Nephron progenitor cell (in vitro differentiated cells): ENCODE measurements at regions not wholly inside any gene's neighbourhood (a gene's known extent, or its start where the extent isn't known, plus 50 kb on each side); places are given as distances from the start of the nearest gene placed in this dataset.
"Not testable (repeated sequence)": the region's sequence is repeated elsewhere in the genome, so short reads cannot be mapped to it uniquely, and the experiment has no call there.

ENCODE experiments used
- DNase-seq: peaks from one replicate; pipeline ENCODE4 v3.0.0; 2021
- H3K27ac Mint-ChIP-seq: 2 replicates; pipeline ENCODE4 v1.8.0; 2021; ENCODE audit warnings: mild to moderate bottlenecking, moderate library complexity, mixed read lengths
- H3K27me3 Mint-ChIP-seq: 2 replicates; pipeline ENCODE4 v1.8.0; 2021; ENCODE audit warnings: mild to moderate bottlenecking, low read depth, mixed read lengths; ENCODE audit not compliant: poor library complexity
- H3K36me3 Mint-ChIP-seq: 2 replicates; pipeline ENCODE4 v1.8.0; 2021; ENCODE audit warnings: low read depth, mixed read lengths
- H3K4me1 Mint-ChIP-seq: 2 replicates; pipeline ENCODE4 v1.8.0; 2021; ENCODE audit warnings: mixed read lengths
- H3K4me3 Mint-ChIP-seq: 2 replicates; pipeline ENCODE4 v1.8.0; 2021; ENCODE audit warnings: mild to moderate bottlenecking, moderate library complexity, mixed read lengths
- H3K9me3 Mint-ChIP-seq: 2 replicates; pipeline ENCODE4 v1.8.0; 2021; ENCODE audit warnings: mild to moderate bottlenecking, moderate library complexity, mixed read lengths
- CTCF ChIP-seq: fragments of 200-600 bp; sonication (generic); IDR thresholded peaks from 2 replicates; pipeline ENCODE4 v1.5.0; 2021; ENCODE audit warnings: antibody characterized with exemption

- TF ChIP-seq CTCF: no peak
- Mint-ChIP-seq H3K4me3 (no peak overlapping the region), H3K27me3 (peaks cover 4% of the 10 kb centered on the region), H3K9me3 (no peaks in the 10 kb centered on the region), H3K4me1 (no peaks in the 10 kb centered on the region), H3K27ac (no peak overlapping the region), H3K36me3 (no peaks in the 10 kb centered on the region)
- DNase-seq: no peak
Measured at GRCh38 chr9:106019702-106020101, 325.4 kb downstream of the TMEM38B start.

GRCh38 chr9:106020186-106020585 is 325.8 kb downstream of the TMEM38B start:
- Mint-ChIP-seq H3K4me1 (no peaks in the 10 kb centered on the region), H3K4me3 (no peak overlapping the region), H3K27ac (no peak overlapping the region), H3K27me3 (peaks cover 8% of the 10 kb centered on the region), H3K9me3 (no peaks in the 10 kb centered on the region), H3K36me3 (no peaks in the 10 kb centered on the region)
- DNase-seq: no peak
- TF ChIP-seq CTCF: no peak

- Mint-ChIP-seq H3K4me1 (no peaks in the 10 kb centered on the region), H3K27ac (no peak overlapping the region)
Measured at GRCh38 chr9:106023455-106023854, 329.1 kb downstream of the TMEM38B start.

GRCh38 chr9:106025453-106025852 is 331.1 kb downstream of the TMEM38B start:
- Mint-ChIP-seq H3K4me3 (no peak overlapping the region), H3K27me3 (peaks cover 8% of the 10 kb centered on the region), H3K9me3 (peaks cover 13% of the 10 kb centered on the region), H3K27ac (no peak overlapping the region), H3K4me1 (no peaks in the 10 kb centered on the region), H3K36me3 (no peaks in the 10 kb centered on the region)
- peak; percentile 16 for TF ChIP-seq CTCF
- no peak for DNase-seq

More at GRCh38 chr9:106023455-106023854, 329.1 kb downstream of the TMEM38B start:
- Mint-ChIP-seq H3K4me3 (no peak overlapping the region), H3K36me3 (no peaks in the 10 kb centered on the region), H3K27me3 (peaks cover 8% of the 10 kb centered on the region), H3K9me3 (no peaks in the 10 kb centered on the region)
- DNase-seq: no peak
- no peak for TF ChIP-seq CTCF

- Mint-ChIP-seq H3K4me1 (peaks cover 20% of the 10 kb centered on the region), H3K9me3 (peaks cover 20% of the 10 kb centered on the region)
- not testable (repeated sequence) for H3K4me3 Mint-ChIP-seq, DNase-seq, H3K27ac Mint-ChIP-seq, H3K27me3 Mint-ChIP-seq, H3K36me3 Mint-ChIP-seq
Measured at GRCh38 chr9:106030146-106030545, 335.8 kb downstream of the TMEM38B start.

GRCh38 chr9:106032978-106033377 is 338.6 kb downstream of the TMEM38B start:
- Mint-ChIP-seq H3K36me3 (no peaks in the 10 kb centered on the region), H3K27ac (no peak overlapping the region), H3K27me3 (no peaks in the 10 kb centered on the region), H3K9me3 (peaks cover 20% of the 10 kb centered on the region), H3K4me1 (peaks cover 21% of the 10 kb centered on the region), H3K4me3 (no peak overlapping the region)
- TF ChIP-seq CTCF: no peak
- DNase-seq: no peak
